Mucosa of descending colon (tissue), 3 donors: ENCODE measurements at regions not wholly inside any gene's neighbourhood (a gene's known extent, or its start where the extent isn't known, plus 50 kb on each side); places are given as distances from the start of the nearest gene placed in this dataset.

Experiments
- ATAC-seq: fragments of 200-7000 bp; cut with Tn5 transposase; one replicate; pipeline ENCODE4 v1.9.1; 2020; ENCODE audit warnings: mild to moderate bottlenecking, moderate library complexity
- DNase-seq, 3 donors: peaks; one replicate each; pipeline ENCODE4 v3.0.0-alpha.2; 2020
- H3K36me3 ChIP-seq: fragments of 200-600 bp; one replicate; pipeline ENCODE4 v1.8.0; 2021; ENCODE audit warnings: low read depth, mild to moderate bottlenecking
- H3K4me1 ChIP-seq: fragments of 200-600 bp; one replicate; pipeline ENCODE4 v1.8.0; 2021; ENCODE audit warnings: low read depth, mild to moderate bottlenecking
- H3K4me3 ChIP-seq: fragments of 200-600 bp; one replicate; pipeline ENCODE4 v1.8.0; 2021; ENCODE audit warnings: mild to moderate bottlenecking
- H3K9me3 ChIP-seq: fragments of 200-600 bp; one replicate; pipeline ENCODE4 v1.8.0; 2021; ENCODE audit warnings: mild to moderate bottlenecking
- intact Hi-C, 2 donors: fragments of 100-400 bp; cut with DNase I in 1 of 2; cut with micrococcal nuclease in 1 of 2; formaldehyde crosslinking; loops; one replicate each; pipeline versions ENCODE4 v1.11.0 to v1.11.1; 2022; cut with DNase I, micrococcal nuclease
- TF ChIP-seq, protein P1 (sequence below): fragments of 200-600 bp; IDR thresholded peaks from one replicate; pipeline ENCODE4 v1.8.0; 2022; ENCODE audit warnings: antibody characterized with exemption, mild to moderate bottlenecking
- donor health status: DM: no; HTN: no; CAD: no; lungs with moderate emphysema.
- donor health status: DM: no; HTN: no; CAD: no.
- donor health status: DM: no; HTN: yes; CAD: no.

DNA sequence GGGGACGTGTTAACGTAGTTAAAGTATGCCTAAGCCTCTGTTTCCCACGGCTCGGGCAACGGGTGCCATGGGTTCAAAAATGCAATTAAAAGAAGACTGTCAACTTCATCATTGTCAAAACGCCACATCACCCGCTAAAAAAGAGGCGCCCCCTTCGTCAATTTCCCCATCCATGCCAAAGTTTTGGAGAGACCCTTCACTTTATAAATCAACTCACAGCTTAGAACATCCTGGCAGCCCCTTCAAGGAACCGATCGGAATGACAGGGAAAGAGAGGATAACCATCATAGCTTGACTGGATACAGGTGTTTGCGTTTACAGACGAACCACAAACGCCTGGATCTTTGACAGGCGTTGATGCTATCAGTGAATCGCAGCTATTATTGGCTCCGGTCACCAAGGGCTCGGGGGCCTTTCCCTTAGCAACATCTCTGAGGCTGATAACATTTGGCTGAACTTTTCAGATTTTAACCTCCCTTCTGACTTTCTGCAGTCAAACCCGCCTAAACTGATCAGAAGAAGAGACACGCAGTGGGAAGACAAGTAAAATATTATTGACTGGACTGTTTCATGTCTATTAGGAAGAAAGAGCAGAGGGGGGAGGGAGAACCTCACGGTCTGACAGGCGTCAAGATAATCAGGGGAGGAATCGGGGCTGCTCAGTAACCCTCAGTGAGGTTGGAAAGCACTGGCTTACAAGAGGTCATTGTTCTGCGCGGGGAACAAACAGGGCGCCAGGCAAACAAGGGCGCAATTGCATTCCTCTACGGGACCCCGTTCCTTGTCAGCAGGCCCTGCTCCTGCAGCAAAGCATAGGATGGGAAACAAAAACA, 322.5 kb upstream of the ZNF507 start:
- intact Hi-C loops = no loop called here
- DNase-seq = no peak

DNA sequence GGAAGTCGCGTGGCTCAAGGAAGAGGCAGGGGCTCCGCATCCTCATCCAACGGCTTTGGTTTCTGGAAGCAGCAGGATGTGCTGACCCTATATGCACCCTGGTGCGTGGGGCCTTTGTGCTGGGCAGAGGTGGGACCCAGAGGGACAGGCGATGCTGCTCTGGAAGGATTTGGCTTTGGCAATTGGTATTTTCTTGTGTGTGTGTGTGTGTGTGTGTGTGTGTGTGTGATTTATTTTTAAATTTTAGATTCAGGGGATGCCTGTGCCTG, 321.9 kb upstream of the ZNF507 start:
- TF ChIP-seq, protein P1, sequence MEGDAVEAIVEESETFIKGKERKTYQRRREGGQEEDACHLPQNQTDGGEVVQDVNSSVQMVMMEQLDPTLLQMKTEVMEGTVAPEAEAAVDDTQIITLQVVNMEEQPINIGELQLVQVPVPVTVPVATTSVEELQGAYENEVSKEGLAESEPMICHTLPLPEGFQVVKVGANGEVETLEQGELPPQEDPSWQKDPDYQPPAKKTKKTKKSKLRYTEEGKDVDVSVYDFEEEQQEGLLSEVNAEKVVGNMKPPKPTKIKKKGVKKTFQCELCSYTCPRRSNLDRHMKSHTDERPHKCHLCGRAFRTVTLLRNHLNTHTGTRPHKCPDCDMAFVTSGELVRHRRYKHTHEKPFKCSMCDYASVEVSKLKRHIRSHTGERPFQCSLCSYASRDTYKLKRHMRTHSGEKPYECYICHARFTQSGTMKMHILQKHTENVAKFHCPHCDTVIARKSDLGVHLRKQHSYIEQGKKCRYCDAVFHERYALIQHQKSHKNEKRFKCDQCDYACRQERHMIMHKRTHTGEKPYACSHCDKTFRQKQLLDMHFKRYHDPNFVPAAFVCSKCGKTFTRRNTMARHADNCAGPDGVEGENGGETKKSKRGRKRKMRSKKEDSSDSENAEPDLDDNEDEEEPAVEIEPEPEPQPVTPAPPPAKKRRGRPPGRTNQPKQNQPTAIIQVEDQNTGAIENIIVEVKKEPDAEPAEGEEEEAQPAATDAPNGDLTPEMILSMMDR = no peak
- peaks cover 3% of the 10 kb centered on the region for H3K36me3 ChIP-seq
- ATAC-seq = no peak
- intact Hi-C loops = no loop called here
- no peak overlapping the region for H3K4me3 ChIP-seq
- no peaks in the 10 kb centered on the region for H3K9me3 ChIP-seq
- no peaks in the 10 kb centered on the region for H3K4me1 ChIP-seq
- DNase-seq = no peak

More for the DNA sequence above, 322.5 kb upstream of the ZNF507 start:
- no peak overlapping the region for H3K4me3 ChIP-seq
- TF ChIP-seq, protein P1 = no peak
- H3K9me3 ChIP-seq = no peaks in the 10 kb centered on the region
- peaks cover 3% of the 10 kb centered on the region for H3K36me3 ChIP-seq
- H3K4me1 ChIP-seq = no peaks in the 10 kb centered on the region
- no peak for ATAC-seq

DNA sequence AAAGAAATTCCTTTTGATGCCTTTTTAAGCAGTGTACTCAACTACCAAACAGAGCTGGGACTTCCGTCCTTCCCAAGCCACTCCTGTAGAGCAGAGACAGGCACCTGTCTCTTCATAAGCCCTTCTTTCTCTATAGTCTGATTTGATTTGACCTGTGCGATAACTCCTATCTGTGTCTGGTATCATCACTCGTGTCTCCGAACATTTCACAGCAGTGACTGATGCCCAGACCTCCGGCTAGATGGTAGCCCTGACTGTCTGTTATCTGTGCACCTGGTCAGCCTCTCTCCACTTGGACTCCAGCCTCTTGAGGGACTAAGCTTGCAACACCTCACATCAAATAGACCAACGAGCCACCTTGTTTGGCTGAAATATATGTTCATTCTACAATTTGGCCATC, 316.2 kb upstream of the ZNF507 start:
- H3K4me1 ChIP-seq = no peaks in the 10 kb centered on the region
- H3K4me3 ChIP-seq = no peak overlapping the region
- ATAC-seq = no peak
- no peak for DNase-seq
- H3K9me3 ChIP-seq = no peaks in the 10 kb centered on the region
- H3K36me3 ChIP-seq = no peaks in the 10 kb centered on the region
- TF ChIP-seq, protein P1 = no peak
- intact Hi-C loops = no loop called here

DNA sequence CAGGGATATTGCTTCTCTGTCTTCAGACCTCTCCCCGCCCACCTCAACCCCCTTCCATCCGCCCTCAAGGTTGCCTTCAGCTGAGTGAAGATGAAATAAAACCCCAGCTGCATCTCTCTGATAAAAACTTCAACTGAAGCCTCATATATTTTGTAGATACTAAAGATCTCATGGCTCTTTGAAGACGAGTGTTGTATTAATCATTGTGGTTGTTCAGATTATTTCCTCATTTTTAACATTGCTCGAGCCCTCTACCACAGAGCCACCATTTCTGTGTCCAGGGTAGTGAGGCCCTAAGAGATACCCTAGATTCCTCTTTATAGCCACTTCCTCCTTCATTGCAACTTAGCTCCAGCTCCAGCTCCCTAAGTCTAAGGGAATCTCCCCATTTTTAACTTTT, 312.8 kb upstream of the ZNF507 start:
- DNase-seq (no peak), ATAC-seq (no peak)
- Histone ChIP-seq H3K4me3 (no peak overlapping the region), H3K9me3 (no peaks in the 10 kb centered on the region), H3K36me3 (no peaks in the 10 kb centered on the region), H3K4me1 (no peaks in the 10 kb centered on the region)
- intact Hi-C loops = no loop called here
- TF ChIP-seq, protein P1 = no peak

DNA sequence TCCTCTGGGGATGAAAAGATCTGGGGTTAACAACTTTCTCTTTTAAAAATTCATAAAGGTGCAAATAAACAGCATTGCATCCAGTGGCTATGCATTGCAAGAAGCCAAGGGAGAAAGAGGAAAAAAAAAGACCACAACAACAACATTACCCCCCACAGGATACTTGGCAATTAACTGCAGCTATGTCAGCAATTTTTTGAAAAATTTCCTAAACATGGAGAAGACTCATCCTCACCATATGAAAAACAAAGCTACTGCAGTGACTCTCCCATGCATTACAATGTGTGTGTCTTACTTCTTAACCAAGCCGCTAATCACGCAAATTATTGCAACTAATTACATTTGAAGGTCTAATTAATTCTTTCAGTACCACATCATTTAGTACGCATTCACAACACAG, 309.8 kb upstream of the ZNF507 start:
- DNase-seq = no peak
- TF ChIP-seq, protein P1 = no peak
- H3K36me3 ChIP-seq = no peaks in the 10 kb centered on the region
- intact Hi-C loops = no loop called here
- no peak for ATAC-seq
- H3K4me1 ChIP-seq = no peaks in the 10 kb centered on the region
- H3K4me3 ChIP-seq = no peak overlapping the region
- H3K9me3 ChIP-seq = no peaks in the 10 kb centered on the region
